PFSK-1 (cell line): ENCODE measurements at regions not wholly inside any gene's neighbourhood (a gene's known extent, or its start where the extent isn't known, plus 50 kb on each side); places are given as distances from the start of the nearest gene placed in this dataset.

Experiments used
- FOXP2 ChIP-seq: optimal IDR thresholded peaks from 2 replicates; pipeline ENCODE3; 2011; ENCODE audit warnings: borderline replicate concordance, control low read depth, inconsistent platforms; ENCODE audit not compliant: insufficient read depth; ENCODE audit errors: extremely low read length, extremely low read depth
- POLR2AphosphoS5 ChIP-seq: IDR thresholded peaks from 2 replicates; pipeline ENCODE4 v1.6.1; 2012; ENCODE audit warnings: low read depth, mild to moderate bottlenecking, control low read depth, low read length, moderate library complexity
- SIN3A ChIP-seq: IDR thresholded peaks from 2 replicates; pipeline ENCODE4 v1.6.1; 2012; ENCODE audit warnings: mild to moderate bottlenecking, low read length, moderate library complexity, borderline replicate concordance; ENCODE audit not compliant: insufficient read depth
- TAF1 ChIP-seq: IDR thresholded peaks from 2 replicates; pipeline ENCODE4 v1.6.1; 2012; ENCODE audit warnings: low read length, control low read depth, borderline replicate concordance; ENCODE audit not compliant: insufficient read depth
- TF ChIP-seq, protein P1 (sequence below), 2 experiments: IDR thresholded peaks; 2 replicates each; pipeline versions ENCODE4 v1.6.1 to v1.8.0; 2011 to 2012; ENCODE audit warnings: low read depth in 2 of 2, low read length in 2 of 2, control low read depth in 1 of 2, inconsistent platforms in 1 of 2, mild to moderate bottlenecking in 1 of 2, moderate library complexity in 1 of 2; ENCODE audit not compliant: insufficient read depth in 1 of 2

GRCh38 chr16:49067776-49068175, 213.9 kb downstream of the CBLN1 start:
- TF ChIP-seq, protein P1, sequence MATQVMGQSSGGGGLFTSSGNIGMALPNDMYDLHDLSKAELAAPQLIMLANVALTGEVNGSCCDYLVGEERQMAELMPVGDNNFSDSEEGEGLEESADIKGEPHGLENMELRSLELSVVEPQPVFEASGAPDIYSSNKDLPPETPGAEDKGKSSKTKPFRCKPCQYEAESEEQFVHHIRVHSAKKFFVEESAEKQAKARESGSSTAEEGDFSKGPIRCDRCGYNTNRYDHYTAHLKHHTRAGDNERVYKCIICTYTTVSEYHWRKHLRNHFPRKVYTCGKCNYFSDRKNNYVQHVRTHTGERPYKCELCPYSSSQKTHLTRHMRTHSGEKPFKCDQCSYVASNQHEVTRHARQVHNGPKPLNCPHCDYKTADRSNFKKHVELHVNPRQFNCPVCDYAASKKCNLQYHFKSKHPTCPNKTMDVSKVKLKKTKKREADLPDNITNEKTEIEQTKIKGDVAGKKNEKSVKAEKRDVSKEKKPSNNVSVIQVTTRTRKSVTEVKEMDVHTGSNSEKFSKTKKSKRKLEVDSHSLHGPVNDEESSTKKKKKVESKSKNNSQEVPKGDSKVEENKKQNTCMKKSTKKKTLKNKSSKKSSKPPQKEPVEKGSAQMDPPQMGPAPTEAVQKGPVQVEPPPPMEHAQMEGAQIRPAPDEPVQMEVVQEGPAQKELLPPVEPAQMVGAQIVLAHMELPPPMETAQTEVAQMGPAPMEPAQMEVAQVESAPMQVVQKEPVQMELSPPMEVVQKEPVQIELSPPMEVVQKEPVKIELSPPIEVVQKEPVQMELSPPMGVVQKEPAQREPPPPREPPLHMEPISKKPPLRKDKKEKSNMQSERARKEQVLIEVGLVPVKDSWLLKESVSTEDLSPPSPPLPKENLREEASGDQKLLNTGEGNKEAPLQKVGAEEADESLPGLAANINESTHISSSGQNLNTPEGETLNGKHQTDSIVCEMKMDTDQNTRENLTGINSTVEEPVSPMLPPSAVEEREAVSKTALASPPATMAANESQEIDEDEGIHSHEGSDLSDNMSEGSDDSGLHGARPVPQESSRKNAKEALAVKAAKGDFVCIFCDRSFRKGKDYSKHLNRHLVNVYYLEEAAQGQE (IDR thresholded peaks at IDR 0.05; ENCODE audit: insufficient read depth in 1 of 2, low read depth in 2 of 2, low read length in 2 of 2), result no peak
- TF ChIP-seq POLR2AphosphoS5 (no peak), SIN3A (no peak), FOXP2 (no peak), TAF1 (no peak)

- TF ChIP-seq POLR2AphosphoS5 (no peak), SIN3A (no peak), TAF1 (no peak), FOXP2 (no peak)
- TF ChIP-seq, protein P1 (IDR thresholded peaks at IDR 0.05; ENCODE audit: insufficient read depth in 1 of 2, low read depth in 2 of 2, low read length in 2 of 2), result no peak
Observed at GRCh38 chr16:49061137-49061714, 220.4 kb downstream of the CBLN1 start.

DNA sequence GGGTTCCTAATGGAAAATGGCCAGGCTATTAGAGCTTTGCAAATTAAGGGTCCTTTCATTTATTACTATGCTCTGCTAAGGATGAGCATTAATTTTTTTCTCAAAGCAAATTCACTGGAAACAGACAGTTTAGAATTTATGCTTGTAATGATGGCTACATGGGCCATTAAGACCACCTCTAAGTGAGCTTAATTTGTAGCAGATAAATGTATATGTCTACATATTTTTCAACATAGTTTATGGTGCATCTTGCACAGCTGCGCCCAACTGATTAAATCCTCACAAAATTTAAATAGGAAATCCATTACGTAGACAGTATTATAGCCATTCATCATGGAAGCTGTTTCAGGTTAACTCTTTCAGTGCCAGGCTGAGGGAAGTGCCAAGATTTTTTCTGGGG, 220.9 kb downstream of the CBLN1 start:
- TF ChIP-seq TAF1 (no peak), SIN3A (no peak), FOXP2 (no peak), POLR2AphosphoS5 (no peak)
- TF ChIP-seq, protein P1 (IDR thresholded peaks at IDR 0.05; ENCODE audit: insufficient read depth in 1 of 2, low read depth in 2 of 2, low read length in 2 of 2), result no peak

GRCh38 chr16:49058382-49058781, 223.3 kb downstream of the CBLN1 start:
- TF ChIP-seq TAF1 (no peak), POLR2AphosphoS5 (no peak), SIN3A (no peak)

- TF ChIP-seq POLR2AphosphoS5 (no peak), TAF1 (no peak), FOXP2 (no peak), SIN3A (no peak)
- TF ChIP-seq, protein P1 (IDR thresholded peaks at IDR 0.05; ENCODE audit: insufficient read depth in 1 of 2, low read depth in 2 of 2, low read length in 2 of 2), result no peak
Observed at GRCh38 chr16:49057936-49058335, 223.7 kb downstream of the CBLN1 start.
